Calu3 (cell line): ENCODE measurements at regions not wholly inside any gene's neighbourhood (a gene's known extent, or its start where the extent isn't known, plus 50 kb on each side); places are given as distances from the start of the nearest gene placed in this dataset.

Source experiments
- BruUV-seq: library from RNA; stranded (reverse); fragments of 400-500 nt; replicated peaks from 2 replicates; lab custom pipeline; 2021; lab: Mats Ljungman, UMichigan
- CTCF ChIA-PET: fragments of 300-600 bp; sonication (Branson Sonifier 250); formaldehyde crosslinking; loops from one replicate; lab custom pipeline; 2022; ENCODE audit warnings: antibody characterized with exemption; lab: Charles Lee
- DNase-seq: peaks from one replicate; pipeline ENCODE4 v3.0.0; 2022
- H3K27ac Mint-ChIP-seq: one replicate; pipeline ENCODE4 v1.8.0; 2022; ENCODE audit warnings: mixed read lengths; ENCODE audit not compliant: unreplicated experiment
- H3K27me3 Mint-ChIP-seq: one replicate; pipeline ENCODE4 v1.8.0; 2022; ENCODE audit warnings: mixed read lengths; ENCODE audit not compliant: unreplicated experiment
- H3K36me3 Mint-ChIP-seq: one replicate; pipeline ENCODE4 v1.8.0; 2022; ENCODE audit warnings: mild to moderate bottlenecking, moderate library complexity, mixed read lengths; ENCODE audit not compliant: insufficient read depth, unreplicated experiment
- H3K4me1 Mint-ChIP-seq: one replicate; pipeline ENCODE4 v1.8.0; 2022; ENCODE audit warnings: mild to moderate bottlenecking, low read depth, mixed read lengths; ENCODE audit not compliant: unreplicated experiment
- H3K4me3 Mint-ChIP-seq: one replicate; pipeline ENCODE4 v1.8.0; 2022; ENCODE audit warnings: mild to moderate bottlenecking, low read depth, moderate library complexity, mixed read lengths; ENCODE audit not compliant: unreplicated experiment
- H3K9me3 Mint-ChIP-seq: one replicate; pipeline ENCODE4 v1.8.0; 2022; ENCODE audit warnings: low read depth, mixed read lengths; ENCODE audit not compliant: unreplicated experiment
- CTCF ChIP-seq: fragments of 200-600 bp; IDR thresholded peaks from one replicate; pipeline ENCODE4 v1.8.0; 2022; ENCODE audit warnings: antibody characterized with exemption; ENCODE audit not compliant: unreplicated experiment
- intact Hi-C: fragments of 100-400 bp; cut with micrococcal nuclease; formaldehyde crosslinking; loops from one replicate; pipeline ENCODE4 v1.10.0; 2022; ENCODE audit not compliant: unreplicated experiment

- intact Hi-C loops: no loop called here
- Mint-ChIP-seq H3K36me3 (no peaks in the 10 kb centered on the region), H3K27ac (no peak overlapping the region), H3K4me1 (no peaks in the 10 kb centered on the region), H3K4me3 (no peak overlapping the region), H3K9me3 (no peaks in the 10 kb centered on the region), H3K27me3 (peaks cover 47% of the 10 kb centered on the region)
- no TSS peak for BruUV-seq
- CTCF ChIA-PET: interaction anchor here (0.6 to 0.7 kb wide), 2 partner anchors 30 to 128 kb away, joined by 4 to 10 read pairs; no protein-coding TSS in a partner anchor
- TF ChIP-seq CTCF: no peak
- no peak for DNase-seq
These were observed 62.0 kb upstream of the PODXL start for GRCh38 chr7:131618391-131618790.

GRCh38 chr7:131616487-131617200, 60.2 kb upstream of the PODXL start:
- no peak overlapping the region for H3K27ac Mint-ChIP-seq
- DNase-seq: no peak
- CTCF ChIA-PET: interaction anchor here (0.8 kb wide), 2 partner anchors 15 to 116 kb away, joined by 3 read pairs; no protein-coding TSS in a partner anchor
- TF ChIP-seq CTCF: no peak
- intact Hi-C loops: no loop called here
- H3K27me3 Mint-ChIP-seq: peaks cover 55% of the 10 kb centered on the region
- H3K4me1 Mint-ChIP-seq: no peaks in the 10 kb centered on the region
- H3K9me3 Mint-ChIP-seq: no peaks in the 10 kb centered on the region
- H3K4me3 Mint-ChIP-seq: no peak overlapping the region
- no TSS peak for BruUV-seq
- no peaks in the 10 kb centered on the region for H3K36me3 Mint-ChIP-seq

GRCh38 chr7:131613909-131614308, 57.5 kb upstream of the PODXL start:
- H3K9me3 Mint-ChIP-seq: no peaks in the 10 kb centered on the region
- H3K27ac Mint-ChIP-seq: no peak overlapping the region
- no peak overlapping the region for H3K4me3 Mint-ChIP-seq
- no TSS peak for BruUV-seq
- CTCF ChIA-PET: no interaction called here
- no peaks in the 10 kb centered on the region for H3K36me3 Mint-ChIP-seq
- intact Hi-C loops: no loop called here
- no peaks in the 10 kb centered on the region for H3K4me1 Mint-ChIP-seq
- no peak for DNase-seq
- no peak for TF ChIP-seq CTCF
- peaks cover 42% of the 10 kb centered on the region for H3K27me3 Mint-ChIP-seq

- H3K27ac Mint-ChIP-seq: no peak overlapping the region
- CTCF ChIA-PET: no interaction called here
- DNase-seq: no peak
These were observed 53.6 kb upstream of the PODXL start for GRCh38 chr7:131610007-131610406.

More at GRCh38 chr7:131610007-131610406, 53.6 kb upstream of the PODXL start:
- H3K36me3 Mint-ChIP-seq: no peaks in the 10 kb centered on the region
- H3K27me3 Mint-ChIP-seq: peaks cover 47% of the 10 kb centered on the region
- intact Hi-C loops: no loop called here
- H3K4me3 Mint-ChIP-seq: no peak overlapping the region
- H3K9me3 Mint-ChIP-seq: no peaks in the 10 kb centered on the region
- no peaks in the 10 kb centered on the region for H3K4me1 Mint-ChIP-seq
- BruUV-seq: no TSS peak
- TF ChIP-seq CTCF: no peak
